Calu3 (cell line): ENCODE measurements at regions not wholly inside any gene's neighbourhood (a gene's known extent, or its start where the extent isn't known, plus 50 kb on each side); places are given as distances from the start of the nearest gene placed in this dataset.

Experiments
- BruUV-seq: library from RNA; stranded (reverse); fragments of 400-500 nt; replicated peaks from 2 replicates; lab custom pipeline; 2021; lab: Mats Ljungman, UMichigan
- CTCF ChIA-PET: fragments of 300-600 bp; sonication (Branson Sonifier 250); formaldehyde crosslinking; loops from one replicate; lab custom pipeline; 2022; ENCODE audit warnings: antibody characterized with exemption; lab: Charles Lee
- DNase-seq: peaks from one replicate; pipeline ENCODE4 v3.0.0; 2022
- H3K27ac Mint-ChIP-seq: one replicate; pipeline ENCODE4 v1.8.0; 2022; ENCODE audit warnings: mixed read lengths; ENCODE audit not compliant: unreplicated experiment
- H3K27me3 Mint-ChIP-seq: one replicate; pipeline ENCODE4 v1.8.0; 2022; ENCODE audit warnings: mixed read lengths; ENCODE audit not compliant: unreplicated experiment
- H3K36me3 Mint-ChIP-seq: one replicate; pipeline ENCODE4 v1.8.0; 2022; ENCODE audit warnings: mild to moderate bottlenecking, moderate library complexity, mixed read lengths; ENCODE audit not compliant: insufficient read depth, unreplicated experiment
- H3K4me1 Mint-ChIP-seq: one replicate; pipeline ENCODE4 v1.8.0; 2022; ENCODE audit warnings: mild to moderate bottlenecking, low read depth, mixed read lengths; ENCODE audit not compliant: unreplicated experiment
- H3K4me3 Mint-ChIP-seq: one replicate; pipeline ENCODE4 v1.8.0; 2022; ENCODE audit warnings: mild to moderate bottlenecking, low read depth, moderate library complexity, mixed read lengths; ENCODE audit not compliant: unreplicated experiment
- H3K9me3 Mint-ChIP-seq: one replicate; pipeline ENCODE4 v1.8.0; 2022; ENCODE audit warnings: low read depth, mixed read lengths; ENCODE audit not compliant: unreplicated experiment
- CTCF ChIP-seq: fragments of 200-600 bp; IDR thresholded peaks from one replicate; pipeline ENCODE4 v1.8.0; 2022; ENCODE audit warnings: antibody characterized with exemption; ENCODE audit not compliant: unreplicated experiment
- intact Hi-C: fragments of 100-400 bp; cut with micrococcal nuclease; formaldehyde crosslinking; loops from one replicate; pipeline ENCODE4 v1.10.0; 2022; ENCODE audit not compliant: unreplicated experiment

GRCh38 chr15:37743826-37744225, 190.6 kb upstream of the TMCO5A start:
- no peak overlapping the region for H3K4me3 Mint-ChIP-seq
- CTCF ChIA-PET: no interaction called here
- no peaks in the 10 kb centered on the region for H3K4me1 Mint-ChIP-seq
- no TSS peak for BruUV-seq
- H3K36me3 Mint-ChIP-seq: no peaks in the 10 kb centered on the region
- no peaks in the 10 kb centered on the region for H3K27me3 Mint-ChIP-seq
- H3K9me3 Mint-ChIP-seq: peaks cover 2% of the 10 kb centered on the region
- H3K27ac Mint-ChIP-seq: no peak overlapping the region
- intact Hi-C loops: no loop called here
- DNase-seq: no peak
- no peak for TF ChIP-seq CTCF

- no peaks in the 10 kb centered on the region for H3K4me1 Mint-ChIP-seq
- no peak overlapping the region for H3K27ac Mint-ChIP-seq
- BruUV-seq: no TSS peak
- H3K36me3 Mint-ChIP-seq: no peaks in the 10 kb centered on the region
- DNase-seq: no peak
- no peak for TF ChIP-seq CTCF
- no peak overlapping the region for H3K4me3 Mint-ChIP-seq
- CTCF ChIA-PET: no interaction called here
- peaks cover 3% of the 10 kb centered on the region for H3K9me3 Mint-ChIP-seq
- intact Hi-C loops: no loop called here
- H3K27me3 Mint-ChIP-seq: no peaks in the 10 kb centered on the region
These were observed 189.9 kb upstream of the TMCO5A start for GRCh38 chr15:37744521-37744920.

- Mint-ChIP-seq H3K4me1 (no peaks in the 10 kb centered on the region), H3K27ac (no peak overlapping the region), H3K4me3 (no peak overlapping the region), H3K9me3 (peaks cover 8% of the 10 kb centered on the region), H3K36me3 (no peaks in the 10 kb centered on the region), H3K27me3 (no peaks in the 10 kb centered on the region)
- TF ChIP-seq CTCF: no peak
- BruUV-seq: no TSS peak
- intact Hi-C loops: no loop called here
- no peak for DNase-seq
- CTCF ChIA-PET: no interaction called here
These were observed 183.0 kb upstream of the TMCO5A start for GRCh38 chr15:37751401-37751800.

- intact Hi-C loops: no loop called here
- BruUV-seq: no TSS peak
- CTCF ChIA-PET: no interaction called here
- Mint-ChIP-seq H3K9me3 (no peaks in the 10 kb centered on the region), H3K27me3 (no peaks in the 10 kb centered on the region), H3K4me1 (no peaks in the 10 kb centered on the region), H3K4me3 (no peak overlapping the region), H3K27ac (no peak overlapping the region), H3K36me3 (peaks cover 3% of the 10 kb centered on the region)
- no peak for DNase-seq
- TF ChIP-seq CTCF: no peak
These were observed 178.0 kb upstream of the TMCO5A start for GRCh38 chr15:37756407-37756806.
